Inflammatory macrophage (primary cell): ENCODE measurements at regions not wholly inside any gene's neighbourhood (a gene's known extent, or its start where the extent isn't known, plus 50 kb on each side); places are given as distances from the start of the nearest gene placed in this dataset.

Experiments used
- DNase-seq, 2 donors: peaks; one replicate each; pipeline ENCODE4 v3.0.0-alpha.2; 2020 to 2022

GRCh38 chr2:60152226-60152833 is 401.1 kb downstream of the BCL11A start:
- DNase-seq, result peak; percentile 58 to 76

GRCh38 chr2:60149176-60149575 is 404.3 kb downstream of the BCL11A start:
- no peak for DNase-seq

- DNase-seq, result peak; percentile 20 to 36
These were observed 404.7 kb downstream of the BCL11A start for GRCh38 chr2:60148716-60149115.

GRCh38 chr2:60140185-60140584 is 413.3 kb downstream of the BCL11A start:
- no peak for DNase-seq

GRCh38 chr2:60136913-60137312 is 416.5 kb downstream of the BCL11A start:
- DNase-seq, result no peak

- DNase-seq, result no peak
These were observed 426.3 kb downstream of the BCL11A start for GRCh38 chr2:60127191-60127590.

GRCh38 chr2:60125611-60126426 is 427.6 kb downstream of the BCL11A start:
- no peak for DNase-seq

GRCh38 chr2:60119778-60120177 is 433.7 kb downstream of the BCL11A start:
- DNase-seq, result no peak

- DNase-seq, result no peak
These were observed 434.5 kb downstream of the BCL11A start for GRCh38 chr2:60118917-60119316.

GRCh38 chr2:60118061-60118460 is 435.4 kb downstream of the BCL11A start:
- DNase-seq, result no peak

- peak in 1 of 2 donors; percentile 38 for DNase-seq
These were observed 437.1 kb downstream of the BCL11A start for GRCh38 chr2:60116161-60116875.

- DNase-seq, result no peak
These were observed 443.7 kb downstream of the BCL11A start for GRCh38 chr2:60109744-60110143.

- DNase-seq, result no peak
These were observed 446.5 kb downstream of the BCL11A start for GRCh38 chr2:60106836-60107529.

GRCh38 chr2:60105906-60106305 is 447.5 kb downstream of the BCL11A start:
- DNase-seq, result no peak

- DNase-seq, result peak; percentile 44 to 65
These were observed 448.6 kb downstream of the BCL11A start for GRCh38 chr2:60104514-60105505.

GRCh38 chr2:60100034-60100433 is 453.4 kb downstream of the BCL11A start:
- no peak for DNase-seq

- DNase-seq, result no peak
These were observed 454.5 kb downstream of the BCL11A start for GRCh38 chr2:60098996-60099395.

- DNase-seq, result no peak
These were observed 456.2 kb downstream of the BCL11A start for GRCh38 chr2:60097298-60097697.

GRCh38 chr2:60096556-60096955 is 456.9 kb downstream of the BCL11A start:
- DNase-seq, result no peak

GRCh38 chr2:60095903-60096302 is 457.6 kb downstream of the BCL11A start:
- DNase-seq, result no peak

GRCh38 chr2:60095202-60095815 is 458.1 kb downstream of the BCL11A start:
- DNase-seq, result no peak
